Spleen (tissue), 11 donors: ENCODE measurements at regions not wholly inside any gene's neighbourhood (a gene's known extent, or its start where the extent isn't known, plus 50 kb on each side); places are given as distances from the start of the nearest gene placed in this dataset.

Source experiments
- DNase-seq: peaks from one replicate; pipeline ENCODE4 v3.0.0-alpha.2; 2020
- H3K27ac ChIP-seq, 8 donors: fragments of 200-600 bp; sonication (generic) in 7 of 8; 1 replicate in 4 of 8; 2 replicates in 4 of 8; pipeline versions ENCODE4 v1.5.0 to v1.8.0; 2016 to 2021; ENCODE audit warnings: inconsistent platforms in 4 of 8, mild to moderate bottlenecking in 4 of 8, moderate library complexity in 1 of 8
- H3K27me3 ChIP-seq, 7 donors: fragments of 200-600 bp; sonication (generic) in 6 of 7; replicated peaks in 1 of 7; 1 replicate in 4 of 7; 2 replicates in 3 of 7; pipeline versions ENCODE4 v1.5.0 to v1.8.0; 2016 to 2021; ENCODE audit warnings: inconsistent platforms in 3 of 7, mild to moderate bottlenecking in 1 of 7
- H3K36me3 ChIP-seq, 6 donors: fragments of 200-600 bp; sonication (generic) in 5 of 6; 1 replicate in 4 of 6; 2 replicates in 2 of 6; pipeline versions ENCODE4 v1.5.0 to v1.8.0; 2016 to 2021; ENCODE audit warnings: inconsistent platforms in 2 of 6
- H3K4me1 ChIP-seq, 6 donors: fragments of 200-600 bp; sonication (generic) in 5 of 6; 1 replicate in 3 of 6; 2 replicates in 3 of 6; pipeline versions ENCODE4 v1.5.0 to v1.8.0; 2016 to 2021; ENCODE audit warnings: inconsistent platforms in 3 of 6
- H3K4me3 ChIP-seq, 8 donors: fragments of 200-600 bp; sonication (generic) in 7 of 8; 1 replicate in 4 of 8; 2 replicates in 4 of 8; pipeline versions ENCODE4 v1.5.0 to v1.8.0; 2016 to 2021; ENCODE audit warnings: inconsistent platforms in 4 of 8, mild to moderate bottlenecking in 4 of 8, moderate library complexity in 2 of 8
- H3K9me3 ChIP-seq, 8 donors: fragments of 200-600 bp; sonication (generic) in 7 of 8; 1 replicate in 4 of 8; 2 replicates in 4 of 8; pipeline versions ENCODE4 v1.5.0 to v1.8.0; 2016 to 2021; ENCODE audit warnings: inconsistent platforms in 4 of 8
- POLR2A ChIP-seq, 3 donors: fragments of 450-650 bp; IDR thresholded peaks; one replicate each; pipeline ENCODE4 v1.5.1; 2017; ENCODE audit warnings: antibody characterized with exemption in 3 of 3, mild to moderate bottlenecking in 1 of 3
- POLR2AphosphoS5 ChIP-seq, 3 donors: sonication (generic); formaldehyde crosslinking; IDR thresholded peaks; one replicate each; pipeline ENCODE4 v1.5.1; 2017; ENCODE audit warnings: antibody characterized with exemption in 3 of 3
- WGBS, 5 donors: extraction: QIAGEN DNeasy Blood & Tissue Kit in 3 of 5; methylation state at CpG; one replicate each; pipeline versions ENCODE4 v1.1.5 to v1.1.7; 2013 to 2018; 5-methylcytosine and 5-hydroxymethylcytosine counted together
- intact Hi-C: fragments of 100-400 bp; cut with DNase I; formaldehyde crosslinking; loops from one replicate; pipeline ENCODE4 v1.15.0; 2023; ENCODE audit warnings: low total_unique reads
- TF ChIP-seq, protein P1 (sequence below), 11 experiments: fragments of 200-600 bp in 7 of 11; fragments of 450-650 bp in 4 of 11; sonication (generic) in 4 of 11; IDR thresholded peaks in 8 of 11; conservative IDR thresholded peaks in 3 of 11; 1 replicate in 7 of 11; 2 replicates in 4 of 11; pipeline versions ENCODE4 v1.4.0 to v1.8.0; 2016 to 2021; ENCODE audit warnings: antibody characterized with exemption in 11 of 11, inconsistent platforms in 4 of 11, mild to moderate bottlenecking in 1 of 11
- donor health status: healthy with polysubstance abuse.
- donor health status: DM: no; HTN: no; CAD: no; lungs with moderate emphysema.
- donor health status: DM: no; HTN: no; CAD: no.
- donor health status: Bipolar disorder and iron deficiency.
- donor health status: healthy.
- donor health status: DM: no; HTN: no; CAD: no.
- donor health status: DM: yes; HTN: yes; CAD: no.

DNA sequence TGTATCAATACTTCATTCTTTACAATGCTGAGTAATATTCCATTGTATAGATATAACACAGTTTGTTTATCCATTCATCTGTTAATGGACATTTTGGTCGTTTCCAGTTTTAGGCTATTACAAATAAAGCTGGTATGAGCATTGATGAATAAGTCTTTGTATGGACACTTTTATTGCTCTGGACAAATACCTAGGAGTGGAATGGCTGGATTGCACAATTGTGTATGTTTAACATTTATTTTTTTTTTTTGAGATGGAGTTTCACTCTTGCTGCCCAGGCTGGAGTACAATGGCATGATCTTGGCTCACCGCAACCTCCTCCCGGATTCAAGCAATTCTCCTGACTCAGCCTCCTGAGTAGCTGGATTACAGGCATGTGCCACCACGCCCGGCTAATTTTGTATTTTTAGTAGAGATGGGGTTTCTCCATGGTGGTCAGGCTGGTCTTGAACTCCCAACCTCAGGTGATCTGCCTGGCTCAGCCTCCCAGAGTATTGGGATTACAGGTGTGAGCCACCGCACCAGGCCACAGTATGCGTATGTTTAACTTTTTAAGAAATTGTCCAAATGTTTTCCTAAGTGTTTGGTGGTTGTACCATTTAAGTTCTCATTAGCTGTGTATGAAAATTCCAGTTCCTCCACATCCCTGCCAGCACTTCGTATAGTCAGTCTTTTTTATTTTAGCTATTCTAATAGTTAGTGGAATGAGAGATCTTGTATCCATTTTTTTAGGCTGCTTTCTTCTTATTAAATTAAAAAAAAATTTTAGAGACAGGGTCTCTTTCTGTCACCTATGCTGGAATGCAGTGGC, 194.9 kb upstream of the HAAO start:
- intact Hi-C loops, result loop anchor here (10.0 kb wide), 1 partner anchor 117 kb away; no protein-coding TSS in a partner anchor
- DNase-seq, result peak; percentile 8
- Histone ChIP-seq H3K27ac (no peak overlapping the region), H3K4me1 (no peaks in the 10 kb centered on the region), H3K27me3 (no peaks in the 10 kb centered on the region), H3K36me3 (no peaks in the 10 kb centered on the region), H3K4me3 (no peak overlapping the region), H3K9me3 (no peaks in the 10 kb centered on the region)
- 91 to 95% (median 94%) methylated on average over 8 of the region's 8 CpGs for WGBS, 5 donors
- TF ChIP-seq POLR2AphosphoS5 (IDR thresholded peaks at IDR 0.05) (no peak), POLR2A (IDR thresholded peaks at IDR 0.05) (no peak)
- TF ChIP-seq, protein P1, sequence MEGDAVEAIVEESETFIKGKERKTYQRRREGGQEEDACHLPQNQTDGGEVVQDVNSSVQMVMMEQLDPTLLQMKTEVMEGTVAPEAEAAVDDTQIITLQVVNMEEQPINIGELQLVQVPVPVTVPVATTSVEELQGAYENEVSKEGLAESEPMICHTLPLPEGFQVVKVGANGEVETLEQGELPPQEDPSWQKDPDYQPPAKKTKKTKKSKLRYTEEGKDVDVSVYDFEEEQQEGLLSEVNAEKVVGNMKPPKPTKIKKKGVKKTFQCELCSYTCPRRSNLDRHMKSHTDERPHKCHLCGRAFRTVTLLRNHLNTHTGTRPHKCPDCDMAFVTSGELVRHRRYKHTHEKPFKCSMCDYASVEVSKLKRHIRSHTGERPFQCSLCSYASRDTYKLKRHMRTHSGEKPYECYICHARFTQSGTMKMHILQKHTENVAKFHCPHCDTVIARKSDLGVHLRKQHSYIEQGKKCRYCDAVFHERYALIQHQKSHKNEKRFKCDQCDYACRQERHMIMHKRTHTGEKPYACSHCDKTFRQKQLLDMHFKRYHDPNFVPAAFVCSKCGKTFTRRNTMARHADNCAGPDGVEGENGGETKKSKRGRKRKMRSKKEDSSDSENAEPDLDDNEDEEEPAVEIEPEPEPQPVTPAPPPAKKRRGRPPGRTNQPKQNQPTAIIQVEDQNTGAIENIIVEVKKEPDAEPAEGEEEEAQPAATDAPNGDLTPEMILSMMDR (IDR thresholded peaks at IDR 0.05 in 8 of 11, conservative IDR thresholded peaks at IDR 0.05 in 3 of 11), result no peak

DNA sequence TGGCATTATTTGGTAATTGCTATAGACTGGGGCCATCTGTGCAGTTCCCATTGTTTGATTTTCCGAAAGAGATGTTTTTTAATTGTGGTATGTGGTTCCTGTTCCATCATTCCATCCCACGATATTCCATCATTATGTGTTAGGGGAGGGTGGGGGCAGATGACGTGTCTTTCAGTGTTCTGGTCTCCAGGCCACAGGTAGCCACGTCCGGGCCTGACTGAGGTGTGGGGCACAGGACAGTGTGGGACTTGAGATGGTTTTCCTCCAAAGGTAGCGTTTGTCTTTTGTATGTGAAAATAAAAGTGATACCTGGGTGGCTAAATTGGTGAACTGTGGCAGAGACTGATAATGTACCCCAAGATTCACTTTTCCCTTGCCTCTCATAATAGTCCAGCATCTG, 192.2 kb upstream of the HAAO start:
- H3K4me3 ChIP-seq, result no peak overlapping the region
- intact Hi-C loops, result loop anchor here (10.0 kb wide), 1 partner anchor 120 kb away; no protein-coding TSS in a partner anchor
- H3K27me3 ChIP-seq, result no peaks in the 10 kb centered on the region
- TF ChIP-seq POLR2A (IDR thresholded peaks at IDR 0.05), result no peak
- no peak for TF ChIP-seq POLR2AphosphoS5 (IDR thresholded peaks at IDR 0.05)
- TF ChIP-seq, protein P1 (IDR thresholded peaks at IDR 0.05 in 8 of 11, conservative IDR thresholded peaks at IDR 0.05 in 3 of 11), result no peak
- WGBS, 5 donors, result 87 to 92% (median 91%) methylated on average over 6 of the region's 6 CpGs
- H3K9me3 ChIP-seq, result no peaks in the 10 kb centered on the region
- no peaks in the 10 kb centered on the region for H3K36me3 ChIP-seq
- no peak overlapping the region for H3K27ac ChIP-seq
- peak; percentile 61 for DNase-seq
- H3K4me1 ChIP-seq, result no peaks in the 10 kb centered on the region

DNA sequence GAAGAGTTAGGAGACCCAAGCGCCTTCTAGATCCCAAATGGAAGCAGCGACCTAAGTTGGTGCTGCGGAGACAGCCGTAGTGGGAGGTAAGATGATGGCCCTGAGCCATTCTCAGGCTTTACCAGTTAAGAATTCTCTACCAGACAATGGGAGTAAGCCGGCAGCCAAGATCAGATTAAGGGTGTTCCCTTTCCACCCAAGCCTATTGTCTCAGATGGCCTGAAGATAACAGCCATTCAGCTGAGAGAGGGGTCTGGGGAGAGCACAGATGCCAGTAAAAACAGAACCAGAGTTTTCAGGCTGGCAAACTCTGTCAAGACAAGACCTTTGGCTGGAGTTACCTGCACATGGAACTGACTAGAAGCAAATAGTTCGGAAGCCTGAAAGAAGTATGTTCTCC, 191.7 kb upstream of the HAAO start:
- 85 to 94% (median 88%) methylated on average over 6 of the region's 6 CpGs for WGBS, 5 donors
- peak; percentile 6 for DNase-seq
- Histone ChIP-seq H3K4me3 (no peak overlapping the region), H3K27ac (no peak overlapping the region), H3K4me1 (no peaks in the 10 kb centered on the region), H3K9me3 (no peaks in the 10 kb centered on the region), H3K27me3 (no peaks in the 10 kb centered on the region), H3K36me3 (no peaks in the 10 kb centered on the region)
- intact Hi-C loops, result loop anchor here (10.0 kb wide), 1 partner anchor 121 kb away; no protein-coding TSS in a partner anchor
- TF ChIP-seq, protein P1 (IDR thresholded peaks at IDR 0.05 in 8 of 11, conservative IDR thresholded peaks at IDR 0.05 in 3 of 11), result no peak
- TF ChIP-seq POLR2A (IDR thresholded peaks at IDR 0.05) (no peak), POLR2AphosphoS5 (IDR thresholded peaks at IDR 0.05) (no peak)

DNA sequence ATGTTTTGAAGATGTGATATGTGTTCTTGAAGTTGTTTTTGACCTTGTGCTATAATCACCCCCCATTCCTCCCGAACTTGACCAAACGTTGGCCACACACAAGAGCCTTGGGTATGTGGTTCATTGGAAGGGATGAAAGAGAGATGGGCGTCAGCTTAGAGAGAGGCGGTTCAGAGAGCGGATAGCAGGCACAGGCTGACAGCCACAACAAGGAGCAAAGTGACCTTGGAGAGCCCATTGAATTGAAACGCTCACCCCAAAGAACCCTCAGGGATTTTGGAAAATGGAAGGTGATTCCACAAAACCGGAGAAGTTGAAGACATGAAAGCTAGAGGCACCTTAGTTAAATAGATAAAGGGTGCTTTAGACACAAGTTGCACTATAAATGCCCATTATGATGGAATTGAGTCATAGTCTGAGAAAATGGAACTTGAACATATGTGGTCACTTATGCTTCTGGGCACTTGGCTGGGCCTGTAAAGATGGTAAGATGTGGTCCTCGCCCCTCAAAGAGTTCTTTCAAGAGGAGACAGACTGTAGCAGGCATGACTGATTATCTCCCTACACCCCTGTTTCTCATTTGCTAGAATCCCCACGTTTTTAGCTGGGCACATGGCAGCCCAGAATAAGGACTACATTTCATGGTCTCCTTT, 188.5 kb upstream of the HAAO start:
- Histone ChIP-seq H3K4me1 (peaks cover 0 to 19% (median 9%) of the 10 kb centered on the region in 6 donors), H3K9me3 (no peaks in the 10 kb centered on the region), H3K27me3 (no peaks in the 10 kb centered on the region), H3K27ac (no peak overlapping the region), H3K4me3 (no peak overlapping the region), H3K36me3 (no peaks in the 10 kb centered on the region)
- TF ChIP-seq POLR2AphosphoS5 (IDR thresholded peaks at IDR 0.05), result no peak
- TF ChIP-seq POLR2A (IDR thresholded peaks at IDR 0.05), result no peak
- TF ChIP-seq, protein P1 (IDR thresholded peaks at IDR 0.05 in 8 of 11, conservative IDR thresholded peaks at IDR 0.05 in 3 of 11), result no peak
- WGBS, 5 donors, result 80 to 90% (median 87%) methylated on average over 9 of the region's 9 CpGs
- peak; percentile 15 for DNase-seq
- intact Hi-C loops, result loop anchor here (10.0 kb wide), 1 partner anchor 124 kb away; no protein-coding TSS in a partner anchor
